IMR-90 (cell line): ENCODE measurements at regions not wholly inside any gene's neighbourhood (a gene's known extent, or its start where the extent isn't known, plus 50 kb on each side); places are given as distances from the start of the nearest gene placed in this dataset.

Experiments
- ATAC-seq: fragments of 200-7000 bp; cut with Tn5 transposase; 2 replicates; pipeline ENCODE4 v1.9.1; 2020; ENCODE audit warnings: low read depth, mild to moderate bottlenecking, moderate library complexity
- BruUV-seq: library from RNA; stranded (reverse); fragments of 400-500 nt; replicated peaks from 2 replicates; lab custom pipeline; 2021; lab: Mats Ljungman, UMichigan
- CTCF ChIA-PET: fragments of 300-600 bp; formaldehyde crosslinking; extraction: SDS; loops from one replicate; lab custom pipeline; 2021; ENCODE audit warnings: antibody characterized with exemption; lab: Yijun Ruan, JAX
- POLR2A ChIA-PET: fragments of 300-600 bp; sonication (Branson Sonifier 250); formaldehyde crosslinking; loops from one replicate; lab custom pipeline; 2022; ENCODE audit warnings: antibody characterized with exemption; ENCODE audit not compliant: unreplicated experiment; lab: Charles Lee
- DNase-seq: peaks from one replicate; pipeline ENCODE4 v3.0.0; 2013
- H2AFZ ChIP-seq: replicated peaks from 2 replicates; pipeline ENCODE3; 2013; ENCODE audit warnings: low read length, mild to moderate bottlenecking; ENCODE audit not compliant: poor library complexity
- H2AK5ac ChIP-seq: 2 replicates; pipeline ENCODE4 v1.6.1; 2013; ENCODE audit warnings: low read depth, low read length, inconsistent platforms
- H2AK9ac ChIP-seq: replicated peaks from 2 replicates; pipeline ENCODE3; 2013; ENCODE audit warnings: mild to moderate bottlenecking, low read depth, low read length, moderate library complexity; ENCODE audit not compliant: poor library complexity
- H2BK120ac ChIP-seq: 2 replicates; pipeline ENCODE4 v1.6.1; 2013; ENCODE audit warnings: low read depth, low read length, inconsistent platforms
- H2BK15ac ChIP-seq: 3 replicates; pipeline ENCODE4 v1.6.1; 2013; ENCODE audit warnings: low read depth, low read length, inconsistent platforms
- H2BK20ac ChIP-seq: 2 replicates; pipeline ENCODE4 v1.6.1; 2013; ENCODE audit warnings: low read depth, mild to moderate bottlenecking, inconsistent platforms, low read length, moderate library complexity
- H2BK5ac ChIP-seq: 2 replicates; pipeline ENCODE4 v1.6.1; 2013; ENCODE audit warnings: mild to moderate bottlenecking, low read depth, low read length, inconsistent platforms; ENCODE audit not compliant: poor library complexity, severe bottlenecking
- H3K14ac ChIP-seq: replicated peaks from 2 replicates; pipeline ENCODE4 v1.6.1; 2013; ENCODE audit warnings: low read depth, low read length, inconsistent platforms
- H3K18ac ChIP-seq: 2 replicates; pipeline ENCODE4 v1.6.1; 2013; ENCODE audit warnings: low read depth, low read length, control low read depth
- H3K23ac ChIP-seq: 2 replicates; pipeline ENCODE4 v1.6.1; 2013; ENCODE audit warnings: low read depth, low read length, inconsistent platforms
- H3K27ac ChIP-seq: 2 replicates; pipeline ENCODE4 v1.5.1; 2013; ENCODE audit warnings: mild to moderate bottlenecking, control low read depth, low read length; ENCODE audit not compliant: insufficient read depth
- H3K27me3 ChIP-seq: 2 replicates; pipeline ENCODE4 v1.6.1; 2013; ENCODE audit warnings: low read length; ENCODE audit not compliant: control insufficient read depth, insufficient read depth
- H3K36me3 ChIP-seq: 2 replicates; pipeline ENCODE4 v1.6.1; 2013; ENCODE audit warnings: low read length, mixed read lengths; ENCODE audit not compliant: control insufficient read depth, insufficient read depth
- H3K4ac ChIP-seq: 2 replicates; pipeline ENCODE4 v1.6.1; 2013; ENCODE audit warnings: low read depth, low read length, inconsistent platforms
- H3K4me1 ChIP-seq: 2 replicates; pipeline ENCODE4 v1.6.1; 2013; ENCODE audit warnings: low read length, mixed read lengths; ENCODE audit not compliant: control insufficient read depth, insufficient read depth
- H3K4me2 ChIP-seq: 2 replicates; pipeline ENCODE4 v1.6.1; 2013; ENCODE audit warnings: low read depth, mild to moderate bottlenecking, control low read depth, low read length, moderate library complexity
- H3K4me3 ChIP-seq: 2 replicates; pipeline ENCODE4 v1.5.1; 2013; ENCODE audit warnings: low read depth, mild to moderate bottlenecking, control low read depth, low read length, moderate library complexity; ENCODE audit not compliant: insufficient read depth
- H3K56ac ChIP-seq: 2 replicates; pipeline ENCODE4 v1.6.1; 2013; ENCODE audit warnings: low read length, inconsistent platforms; ENCODE audit not compliant: insufficient read depth; ENCODE audit errors: extremely low read depth
- H3K79me1 ChIP-seq, 2 experiments: 2 replicates each; pipeline ENCODE4 v1.6.1; 2013; ENCODE audit warnings: low read length in 2 of 2, inconsistent platforms in 1 of 2, low read depth in 1 of 2
- H3K9ac ChIP-seq: 2 replicates; pipeline ENCODE4 v1.6.1; 2013; ENCODE audit warnings: low read depth, low read length, control low read depth
- H3K9me1 ChIP-seq: 2 replicates; pipeline ENCODE4 v1.6.1; 2013; ENCODE audit warnings: low read length, inconsistent platforms; ENCODE audit not compliant: insufficient read depth
- H3K9me3 ChIP-seq: 2 replicates; pipeline ENCODE4 v1.6.1; 2013; ENCODE audit warnings: low read length; ENCODE audit not compliant: control insufficient read depth, insufficient read depth
- H4K20me1 ChIP-seq: 2 replicates; pipeline ENCODE4 v1.6.1; 2013; ENCODE audit warnings: low read length, inconsistent platforms; ENCODE audit not compliant: insufficient read depth
- H4K5ac ChIP-seq: 2 replicates; pipeline ENCODE4 v1.6.1; 2013; ENCODE audit warnings: mild to moderate bottlenecking, low read depth, low read length, control low read depth
- H4K8ac ChIP-seq, 2 experiments: 2 replicates each; pipeline ENCODE4 v1.6.1; 2013; ENCODE audit warnings: low read depth in 2 of 2, low read length in 2 of 2, control low read depth in 1 of 2, inconsistent platforms in 1 of 2
- H4K91ac ChIP-seq: 2 replicates; pipeline ENCODE4 v1.6.1; 2013; ENCODE audit warnings: low read depth, low read length, inconsistent platforms; ENCODE audit not compliant: insufficient read depth
- BHLHE40 ChIP-seq: fragments of 150-350 bp; IDR thresholded peaks from 2 replicates; pipeline ENCODE4 v1.6.1; 2016; ENCODE audit warnings: mild to moderate bottlenecking, low read depth, low read length
- CEBPB ChIP-seq: IDR thresholded peaks from 2 replicates; pipeline ENCODE4 v1.6.1; 2012; ENCODE audit warnings: low read depth, low read length, improper control_type of control experiment
- CHD1 ChIP-seq: IDR thresholded peaks from 2 replicates; pipeline ENCODE4 v1.6.1; 2012; ENCODE audit warnings: low read depth, low read length, improper control_type of control experiment
- ELK1 ChIP-seq: fragments of 150-350 bp; IDR thresholded peaks from 2 replicates; pipeline ENCODE4 v1.6.1; 2016; ENCODE audit warnings: low read depth, mild to moderate bottlenecking, low read length, moderate library complexity, borderline replicate concordance
- FOS ChIP-seq: fragments of 150-350 bp; IDR thresholded peaks from 2 replicates; pipeline ENCODE4 v1.6.1; 2016; ENCODE audit warnings: low read depth, low read length
- MAFK ChIP-seq: IDR thresholded peaks from 2 replicates; pipeline ENCODE4 v1.6.1; 2012; ENCODE audit warnings: low read depth, low read length, improper control_type of control experiment
- MAZ ChIP-seq: IDR thresholded peaks from 2 replicates; pipeline ENCODE4 v1.6.1; 2012; ENCODE audit warnings: low read depth, mild to moderate bottlenecking, low read length, improper control_type of control experiment, moderate library complexity, borderline replicate concordance
- MXI1 ChIP-seq: IDR thresholded peaks from 2 replicates; pipeline ENCODE4 v1.6.1; 2012; ENCODE audit warnings: low read depth, mild to moderate bottlenecking, low read length, moderate library complexity, borderline replicate concordance
- NFE2L2 ChIP-seq: fragments of 150-350 bp; IDR thresholded peaks from 2 replicates; pipeline ENCODE4 v1.6.1; 2016; ENCODE audit warnings: low read depth, mild to moderate bottlenecking, low read length
- POLR2A ChIP-seq: IDR thresholded peaks from 2 replicates; pipeline ENCODE4 v1.6.1; 2012; ENCODE audit warnings: mild to moderate bottlenecking, low read depth, low read length
- RAD21 ChIP-seq: IDR thresholded peaks from 2 replicates; pipeline ENCODE4 v1.6.1; 2012; ENCODE audit warnings: low read length, improper control_type of control experiment
- RCOR1 ChIP-seq: IDR thresholded peaks from 2 replicates; pipeline ENCODE4 v1.6.1; 2012; ENCODE audit warnings: mild to moderate bottlenecking, low read length, improper control_type of control experiment; ENCODE audit not compliant: insufficient replicate concordance
- RFX5 ChIP-seq: IDR thresholded peaks from 2 replicates; pipeline ENCODE4 v1.8.0; 2012; ENCODE audit warnings: low read depth, mild to moderate bottlenecking, low read length, moderate library complexity
- SMC3 ChIP-seq: fragments of 150-350 bp; IDR thresholded peaks from 2 replicates; pipeline ENCODE4 v1.6.1; 2016; ENCODE audit warnings: low read depth, mild to moderate bottlenecking, antibody characterized with exemption, low read length, moderate library complexity
- dilution Hi-C: fragments of 300-500 bp; cut with HindIII; formaldehyde crosslinking; loops from one replicate; pipeline ENCODE4 v1.14.3; 2018; ENCODE audit warnings: low sequenced_read_pairs; ENCODE audit not compliant: unreplicated experiment
- in situ Hi-C: fragments of 300-500 bp; cut with MboI; formaldehyde crosslinking; loops from 3 replicates; pipeline ENCODE4 v1.14.3; 2019; ENCODE audit warnings: low sequenced_read_pairs, inconsistent platforms, mixed read lengths
- intact Hi-C: fragments of 100-400 bp; cut with micrococcal nuclease; formaldehyde crosslinking; loops from 2 replicates; pipeline ENCODE4 v1.10.0; 2022
- TF ChIP-seq, protein P1 (sequence below): fragments of 150-350 bp; IDR thresholded peaks from 2 replicates; pipeline ENCODE4 v1.6.1; 2017; ENCODE audit warnings: mild to moderate bottlenecking, antibody characterized with exemption, low read length, low read depth
- TF ChIP-seq, protein P2 (sequence below): conservative IDR thresholded peaks from 2 replicates; pipeline ENCODE4 v1.5.1; 2012; ENCODE audit warnings: mild to moderate bottlenecking, low read depth, low read length, improper control_type of control experiment

GRCh38 chr5:101206534-101206933, 303.5 kb upstream of the ST8SIA4 start:
- Histone ChIP-seq H3K4me3 (no peak overlapping the region), H3K27ac (no peak overlapping the region), H3K23ac (no peak overlapping the region), H3K14ac (no peak overlapping the region), H2BK20ac (no peak overlapping the region), H2AK5ac (no peak overlapping the region), H3K9ac (no peak overlapping the region), H3K9me1 (no peaks in the 10 kb centered on the region), H4K8ac (no peak overlapping the region), H2AFZ (no peak overlapping the region), H3K27me3 (no peaks in the 10 kb centered on the region), H2BK15ac (no peak overlapping the region), H3K79me1 (no peaks in the 10 kb centered on the region), H4K91ac (no peak overlapping the region), H2AK9ac (no peak overlapping the region), H3K4me1 (no peaks in the 10 kb centered on the region), H3K56ac (no peak overlapping the region), H3K18ac (no peak overlapping the region), H4K5ac (no peak overlapping the region), H3K4ac (no peak overlapping the region), H4K20me1 (no peaks in the 10 kb centered on the region), H3K4me2 (no peak overlapping the region), H2BK5ac (no peak overlapping the region), H2BK120ac (no peak overlapping the region), H3K9me3 (0 out of 2 replicates have a peak, but pooled peaks cover 5% of the 10 kb centered on the region), H3K36me3 (no peaks in the 10 kb centered on the region)
- in situ Hi-C loops: no loop called here
- ChIA-PET POLR2A (no interaction called here), CTCF (no interaction called here)
- ATAC-seq: no peak
- DNase-seq: no peak
- intact Hi-C loops: no loop called here
- TF ChIP-seq NFE2L2: no peak
- no peak for TF ChIP-seq FOS
- TF ChIP-seq CEBPB: no peak
- no peak for TF ChIP-seq RFX5
- no peak for TF ChIP-seq ELK1
- no peak for TF ChIP-seq RCOR1
- no peak for TF ChIP-seq SMC3
- TF ChIP-seq MAZ: no peak
- TF ChIP-seq, protein P1, sequence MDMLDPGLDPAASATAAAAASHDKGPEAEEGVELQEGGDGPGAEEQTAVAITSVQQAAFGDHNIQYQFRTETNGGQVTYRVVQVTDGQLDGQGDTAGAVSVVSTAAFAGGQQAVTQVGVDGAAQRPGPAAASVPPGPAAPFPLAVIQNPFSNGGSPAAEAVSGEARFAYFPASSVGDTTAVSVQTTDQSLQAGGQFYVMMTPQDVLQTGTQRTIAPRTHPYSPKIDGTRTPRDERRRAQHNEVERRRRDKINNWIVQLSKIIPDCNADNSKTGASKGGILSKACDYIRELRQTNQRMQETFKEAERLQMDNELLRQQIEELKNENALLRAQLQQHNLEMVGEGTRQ: no peak
- TF ChIP-seq BHLHE40: no peak
- no peak for TF ChIP-seq POLR2A
- TF ChIP-seq MXI1: no peak
- TF ChIP-seq CHD1: no peak
- no peak for TF ChIP-seq MAFK
- TF ChIP-seq, protein P2, sequence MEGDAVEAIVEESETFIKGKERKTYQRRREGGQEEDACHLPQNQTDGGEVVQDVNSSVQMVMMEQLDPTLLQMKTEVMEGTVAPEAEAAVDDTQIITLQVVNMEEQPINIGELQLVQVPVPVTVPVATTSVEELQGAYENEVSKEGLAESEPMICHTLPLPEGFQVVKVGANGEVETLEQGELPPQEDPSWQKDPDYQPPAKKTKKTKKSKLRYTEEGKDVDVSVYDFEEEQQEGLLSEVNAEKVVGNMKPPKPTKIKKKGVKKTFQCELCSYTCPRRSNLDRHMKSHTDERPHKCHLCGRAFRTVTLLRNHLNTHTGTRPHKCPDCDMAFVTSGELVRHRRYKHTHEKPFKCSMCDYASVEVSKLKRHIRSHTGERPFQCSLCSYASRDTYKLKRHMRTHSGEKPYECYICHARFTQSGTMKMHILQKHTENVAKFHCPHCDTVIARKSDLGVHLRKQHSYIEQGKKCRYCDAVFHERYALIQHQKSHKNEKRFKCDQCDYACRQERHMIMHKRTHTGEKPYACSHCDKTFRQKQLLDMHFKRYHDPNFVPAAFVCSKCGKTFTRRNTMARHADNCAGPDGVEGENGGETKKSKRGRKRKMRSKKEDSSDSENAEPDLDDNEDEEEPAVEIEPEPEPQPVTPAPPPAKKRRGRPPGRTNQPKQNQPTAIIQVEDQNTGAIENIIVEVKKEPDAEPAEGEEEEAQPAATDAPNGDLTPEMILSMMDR: no peak
- TF ChIP-seq RAD21: no peak
- BruUV-seq: no TSS peak
- dilution Hi-C loops: no loop called here
